HepG2 (cell line): ENCODE measurements at regions not wholly inside any gene's neighbourhood (a gene's known extent, or its start where the extent isn't known, plus 50 kb on each side); places are given as distances from the start of the nearest gene placed in this dataset.

ENCODE experiments used
- ATAC-seq: fragments of 200-7000 bp; cut with Tn5 transposase; 3 replicates; pipeline ENCODE4 v1.9.1; 2020; ENCODE audit warnings: mild to moderate bottlenecking, moderate library complexity
- BruUV-seq: library from RNA; stranded (reverse); fragments of 400-500 nt; replicated peaks from 2 replicates; lab custom pipeline; 2021; lab: Mats Ljungman, UMichigan
- CTCF ChIA-PET: fragments of 300-600 bp; formaldehyde crosslinking; extraction: SDS; loops from one replicate; lab custom pipeline; 2021; ENCODE audit warnings: low total read pairs, inconsistent platforms, low intra/inter-chr PET ratio; lab: Yijun Ruan, JAX
- POLR2A ChIA-PET: fragments of 350-600 bp; sonication (Branson Sonifier 250); formaldehyde crosslinking; loops from one replicate; lab custom pipeline; 2020; ENCODE audit warnings: antibody characterized with exemption, inconsistent platforms; lab: Yijun Ruan, JAX
- DNase-seq: peaks from one replicate; pipeline ENCODE4 v3.0.0-alpha.2; 2015; ENCODE audit warnings: low spot score
- FAIRE-seq: peaks from 3 replicates; lab custom pipeline; 2011; peaks lifted over from hg19 to GRCh38; lab: Jason Lieb, UNC
- H2AFZ ChIP-seq: one replicate; pipeline ENCODE4 v1.6.1; 2011; ENCODE audit warnings: low read length, inconsistent platforms
- H3K27ac ChIP-seq: fragments of 300-600 bp; 3 replicates; pipeline ENCODE4 v1.8.0; 2011; ENCODE audit warnings: mixed run types, mild to moderate bottlenecking, mixed read lengths, low read length, inconsistent platforms; ENCODE audit not compliant: insufficient read depth; ENCODE audit errors: extremely low read length
- H3K27me3 ChIP-seq, 2 experiments: fragments of 200-600 bp in 1 of 2; 2 replicates in 1 of 2; 3 replicates in 1 of 2; pipeline versions ENCODE4 v1.6.0 to v1.8.0; 2011; ENCODE audit warnings: low read length in 2 of 2, mild to moderate bottlenecking in 2 of 2, moderate library complexity in 2 of 2, inconsistent platforms in 1 of 2; ENCODE audit not compliant: insufficient read depth in 2 of 2, control insufficient read depth in 1 of 2
- H3K36me3 ChIP-seq, 2 experiments: fragments of 200-600 bp in 1 of 2; replicated peaks in 1 of 2; 2 replicates in 1 of 2; 3 replicates in 1 of 2; pipeline versions ENCODE4 v1.5.1 to v1.8.0; 2011; ENCODE audit warnings: low read length in 2 of 2, inconsistent platforms in 1 of 2; ENCODE audit not compliant: insufficient read depth in 2 of 2, control insufficient read depth in 1 of 2
- H3K4me1 ChIP-seq: 2 replicates; pipeline ENCODE4 v1.5.1; 2012; ENCODE audit warnings: low read length, inconsistent platforms; ENCODE audit not compliant: insufficient read depth
- H3K4me2 ChIP-seq: 2 replicates; pipeline ENCODE4 v1.6.0; 2011; ENCODE audit warnings: low read depth, low read length, inconsistent platforms
- H3K4me3 ChIP-seq, 3 experiments: fragments of 200-600 bp in 1 of 3; sonication (generic), shearing (Covaris generic) in 1 of 3; replicated peaks in 1 of 3; 2 replicates each; pipeline ENCODE4 v1.5.1; 2011 to 2016; ENCODE audit warnings: low read length in 3 of 3, inconsistent platforms in 2 of 3, low read depth in 2 of 3, mild to moderate bottlenecking in 2 of 3, control low read depth in 1 of 3, mixed read lengths in 1 of 3; ENCODE audit not compliant: insufficient read depth in 1 of 3
- H3K79me2 ChIP-seq: one replicate; pipeline ENCODE4 v1.6.1; 2011; ENCODE audit warnings: low read length, inconsistent platforms; ENCODE audit not compliant: insufficient read depth
- H3K9ac ChIP-seq: 2 replicates; pipeline ENCODE4 v1.6.0; 2011; ENCODE audit warnings: mild to moderate bottlenecking, low read depth, low read length, inconsistent platforms; ENCODE audit not compliant: insufficient read depth
- H3K9me3 ChIP-seq: 2 replicates; pipeline ENCODE4 v1.5.1; 2012; ENCODE audit warnings: mild to moderate bottlenecking, low read length
- H4K20me1 ChIP-seq: 2 replicates; pipeline ENCODE4 v1.6.0; 2011; ENCODE audit warnings: inconsistent platforms, mild to moderate bottlenecking, low read length, moderate library complexity; ENCODE audit not compliant: insufficient read depth
- DPF2 ChIP-seq: sonication (generic); formaldehyde crosslinking; IDR thresholded peaks from 2 replicates; pipeline ENCODE4 v1.4.0; 2020; ENCODE audit warnings: mild to moderate bottlenecking, low read depth, missing genetic modification reagents, borderline replicate concordance
- EEA1 ChIP-seq: sonication (generic); formaldehyde crosslinking; IDR thresholded peaks from 2 replicates; pipeline ENCODE4 v1.5.1; 2020; ENCODE audit warnings: mild to moderate bottlenecking, missing genetic modification reagents, borderline replicate concordance
- FOXK1 ChIP-seq: sonication (generic); formaldehyde crosslinking; IDR thresholded peaks from 2 replicates; pipeline ENCODE4 v1.4.0; 2020; ENCODE audit warnings: low read depth, missing genetic modification reagents, borderline replicate concordance
- POLR2AphosphoS2 ChIP-seq: IDR thresholded peaks from 2 replicates; pipeline ENCODE4 v1.6.1; 2011; ENCODE audit warnings: low read depth, low read length, improper control_type of control experiment
- PRDM15 ChIP-seq: sonication (generic); formaldehyde crosslinking; IDR thresholded peaks from 2 replicates; pipeline ENCODE4 v1.4.0; 2020; ENCODE audit warnings: missing genetic modification reagents
- ZNF788 ChIP-seq: sonication (generic); formaldehyde crosslinking; IDR thresholded peaks from 2 replicates; pipeline ENCODE4 v1.5.0; 2020; ENCODE audit warnings: mild to moderate bottlenecking, missing genetic modification reagents, borderline replicate concordance
- WGBS: methylation state at CpG from one replicate; pipeline ENCODE4 v1.1.6; 2017; ENCODE audit warnings: low lambda C conversion rate; 5-methylcytosine and 5-hydroxymethylcytosine counted together
- in situ Hi-C: cut with HindIII; loops from 2 replicates; pipeline ENCODE4 v1.10.0; 2017; ENCODE audit warnings: low pct_unique_long_range_greater_than_20kb; ENCODE audit not compliant: extremely low pct_ligation_motif_present
- intact Hi-C: fragments of 100-400 bp; cut with micrococcal nuclease; formaldehyde crosslinking; loops from one replicate; pipeline ENCODE4 v1.10.0; 2022; ENCODE audit not compliant: unreplicated experiment

DNA sequence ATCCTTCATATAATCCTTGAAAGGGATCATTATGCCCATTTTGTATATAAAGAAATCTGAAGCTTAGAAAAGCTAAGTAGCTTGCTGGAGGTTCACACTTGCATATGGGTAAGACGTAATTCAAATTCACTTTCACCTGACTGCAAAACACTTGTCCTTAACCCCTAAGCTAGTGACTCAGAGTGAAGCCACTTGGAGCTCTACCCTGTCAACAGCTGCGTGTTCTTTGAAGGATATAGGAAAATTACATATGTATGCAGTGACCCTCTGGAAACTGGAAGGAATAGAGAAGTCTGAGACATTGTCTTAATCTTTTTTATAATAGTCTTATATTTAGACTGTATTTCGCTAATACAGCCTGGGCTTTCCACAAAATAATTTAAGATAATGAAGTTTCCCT lies 80.0 kb upstream of the STK32A start:
- ATAC-seq: no peak
- Histone ChIP-seq H3K4me1 (no peaks in the 10 kb centered on the region), H3K27ac (no peak overlapping the region), H3K4me2 (no peak overlapping the region), H3K4me3 (no peak overlapping the region), H3K79me2 (no peaks in the 10 kb centered on the region), H3K27me3 (no peaks in the 10 kb centered on the region), H3K9me3 (no peaks in the 10 kb centered on the region), H2AFZ (no peak overlapping the region), H3K9ac (no peak overlapping the region), H4K20me1 (no peaks in the 10 kb centered on the region), H3K36me3 (no peaks in the 10 kb centered on the region)
- ChIA-PET POLR2A (no interaction called here), CTCF (no interaction called here)
- TF ChIP-seq ZNF788 (CRISPR knock-in tag) (no peak), PRDM15 (CRISPR knock-in tag) (no peak), POLR2AphosphoS2 (no peak), DPF2 (CRISPR knock-in tag) (no peak), FOXK1 (CRISPR knock-in tag) (no peak), EEA1 (CRISPR knock-in tag) (no peak)
- no peak for DNase-seq
- in situ Hi-C loops (no loop called here), intact Hi-C loops (no loop called here)
- WGBS: 66% methylated on average over 3 of the region's 3 CpGs
- BruUV-seq: no TSS peak
- FAIRE-seq: no peak
